ENCODE measurements at regions not wholly inside any gene's neighbourhood (a gene's known extent, or its start where the extent isn't known, plus 50 kb on each side); places are given as distances from the start of the nearest gene placed in this dataset.

- no peak overlapping the region for H3K4me2 ChIP-seq (ENCODE audit: low read depth, low read length)
- H3K4me3 ChIP-seq (replicated peaks in 1 of 3; ENCODE audit: insufficient read depth in 1 of 3, low read depth in 2 of 3, low read length in 3 of 3) = no peak overlapping the region
- 0% methylated on average over 1 of the region's 4 CpGs for WGBS (ENCODE audit: low lambda C conversion rate)
- no peak overlapping the region for H3K27ac ChIP-seq (ENCODE audit: extremely low read length, insufficient read depth, low read length)
- in situ Hi-C loops (cut with HindIII; ENCODE audit: extremely low pct_ligation_motif_present, low pct_unique_long_range_greater_than_20kb) = no loop called here
- no peaks in the 10 kb centered on the region for H3K4me1 ChIP-seq (ENCODE audit: insufficient read depth, low read length)
- ChIA-PET POLR2A (no interaction called here), CTCF (ENCODE audit: low intra/inter-chr PET ratio, low total read pairs) (no interaction called here)
- no peaks in the 10 kb centered on the region for H4K20me1 ChIP-seq (ENCODE audit: insufficient read depth, low read length)
- H3K9me3 ChIP-seq (ENCODE audit: low read length) = no peaks in the 10 kb centered on the region
- no peaks in the 10 kb centered on the region for H3K27me3 ChIP-seq (ENCODE audit: control insufficient read depth in 1 of 2, insufficient read depth in 2 of 2, low read length in 2 of 2)
- H3K9ac ChIP-seq (ENCODE audit: insufficient read depth, low read depth, low read length) = no peak overlapping the region
- no peak for FAIRE-seq
- peak; percentile 73 for ATAC-seq
- no peaks in the 10 kb centered on the region for H3K36me3 ChIP-seq (replicated peaks in 1 of 2; ENCODE audit: control insufficient read depth in 1 of 2, insufficient read depth in 2 of 2, low read length in 2 of 2)
- intact Hi-C loops (cut with micrococcal nuclease; ENCODE audit: unreplicated experiment) = loop anchor here (5.0 to 10.0 kb wide), 2 partner anchors 915 to 1058 kb away; no protein-coding TSS in a partner anchor
- TF ChIP-seq CEBPZ (IDR thresholded peaks at IDR 0.05; ENCODE audit: low read length) = no peak
- TF ChIP-seq HES4 (CRISPR knock-in tag; IDR thresholded peaks at IDR 0.05; ENCODE audit: borderline replicate concordance) = no peak
- no peak for TF ChIP-seq CENPX (CRISPR knock-in tag; IDR thresholded peaks at IDR 0.05)
- TF ChIP-seq THAP9 (CRISPR knock-in tag; IDR thresholded peaks at IDR 0.05; ENCODE audit: borderline replicate concordance) = no peak
- TF ChIP-seq POLR2A (IDR thresholded peaks at IDR 0.05; ENCODE audit: insufficient read depth in 1 of 2, low read depth in 2 of 2, low read length in 2 of 2) = no peak
- TF ChIP-seq THAP8 (CRISPR knock-in tag; IDR thresholded peaks at IDR 0.05; ENCODE audit: borderline replicate concordance) = no peak
- 0 out of 2 replicates have a peak, but pooled peaks have one; percentile 16 for TF ChIP-seq CTCF (CRISPR knock-in tag; IDR thresholded peaks at IDR 0.05)
- no peak for TF ChIP-seq SKI (IDR thresholded peaks at IDR 0.05; ENCODE audit: partially characterized antibody)
- no peak for TF ChIP-seq KMT2A (CRISPR knock-in tag; IDR thresholded peaks at IDR 0.05)
- TF ChIP-seq SOX6 (IDR thresholded peaks at IDR 0.05) = no peak
- TF ChIP-seq SOX6 (CRISPR knock-in tag; IDR thresholded peaks at IDR 0.05) = no peak
- TF ChIP-seq ZNF564 (CRISPR knock-in tag; IDR thresholded peaks at IDR 0.05) = no peak
- TF ChIP-seq STAG1 (CRISPR knock-in tag; IDR thresholded peaks at IDR 0.05) = peak; percentile 34
- H2AFZ ChIP-seq (ENCODE audit: low read length) = no peak overlapping the region
- BruUV-seq (replicated peaks) = no TSS peak
- DNase-seq (ENCODE audit: low spot score) = no peak
- no peaks in the 10 kb centered on the region for H3K79me2 ChIP-seq (ENCODE audit: insufficient read depth, low read length)
Observed at GRCh38 chrX:28177202-28177601, 196.0 kb upstream of the DCAF8L1 start.
